HG03565 (cell line): ENCODE measurements at regions not wholly inside any gene's neighbourhood (a gene's known extent, or its start where the extent isn't known, plus 50 kb on each side); places are given as distances from the start of the nearest gene placed in this dataset.

Experiments used
- ATAC-seq: cut with Tn5 transposase; IDR thresholded peaks from one replicate; pipeline ENCODE4 v1.9.1; 2021; ENCODE audit warnings: mild to moderate bottlenecking, moderate library complexity; ENCODE audit not compliant: unreplicated experiment

DNA sequence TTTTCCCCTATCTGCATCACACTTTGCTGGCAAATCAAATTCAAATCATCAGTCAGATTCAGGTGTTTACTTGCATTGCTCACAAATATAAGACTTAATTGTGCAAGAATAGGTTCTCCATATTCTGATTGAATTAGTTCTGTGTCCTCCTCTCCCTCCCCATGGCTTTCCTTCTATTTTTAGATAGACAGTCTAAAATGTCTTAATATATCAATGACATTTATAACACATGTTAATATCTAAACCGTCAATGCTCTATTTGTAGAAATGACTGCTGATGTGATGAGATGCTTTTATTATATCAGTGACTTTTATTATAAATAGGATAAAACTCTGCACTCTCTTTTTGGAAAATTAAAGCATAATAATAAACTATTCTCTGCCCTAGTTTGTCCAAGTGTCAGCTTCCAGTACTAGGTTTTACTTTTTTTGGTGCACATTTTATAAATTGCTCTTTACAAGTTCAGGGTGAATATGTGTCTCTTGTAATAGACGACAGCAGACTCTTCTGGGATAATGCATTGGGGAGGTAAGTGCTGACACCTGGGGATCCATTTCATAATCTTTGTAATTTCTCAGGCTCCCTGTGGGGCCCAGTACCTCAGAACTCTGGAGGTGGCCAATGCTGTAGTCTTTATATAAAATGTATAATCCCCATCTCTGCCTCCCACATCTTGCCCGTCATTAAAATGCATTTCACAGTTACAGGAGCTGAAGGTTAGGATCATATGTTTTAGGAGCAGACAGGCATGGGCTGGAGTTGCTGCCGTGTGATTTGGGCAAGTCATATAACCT lies 321.5 kb downstream of the BRINP1 start:
- ATAC-seq: no peak

DNA sequence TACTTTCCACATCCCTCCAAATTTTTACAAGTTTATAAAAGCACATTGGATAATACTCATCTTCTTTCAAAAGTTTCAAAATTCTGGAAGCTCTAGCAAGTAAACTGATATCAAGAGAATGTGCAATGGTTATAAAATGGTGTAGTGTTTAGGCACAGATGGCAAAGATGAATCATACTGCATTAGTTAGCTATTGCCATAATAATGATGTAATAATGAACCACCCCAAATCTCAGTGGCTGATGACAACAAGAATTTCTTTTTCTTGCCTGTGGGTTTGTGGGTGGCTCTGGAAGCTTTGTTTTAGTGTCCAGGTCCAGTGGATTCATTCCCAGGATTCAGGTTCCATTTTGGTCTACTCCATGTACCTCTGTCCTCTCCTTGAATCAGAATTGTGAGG lies 319.0 kb downstream of the BRINP1 start:
- no peak for ATAC-seq

DNA sequence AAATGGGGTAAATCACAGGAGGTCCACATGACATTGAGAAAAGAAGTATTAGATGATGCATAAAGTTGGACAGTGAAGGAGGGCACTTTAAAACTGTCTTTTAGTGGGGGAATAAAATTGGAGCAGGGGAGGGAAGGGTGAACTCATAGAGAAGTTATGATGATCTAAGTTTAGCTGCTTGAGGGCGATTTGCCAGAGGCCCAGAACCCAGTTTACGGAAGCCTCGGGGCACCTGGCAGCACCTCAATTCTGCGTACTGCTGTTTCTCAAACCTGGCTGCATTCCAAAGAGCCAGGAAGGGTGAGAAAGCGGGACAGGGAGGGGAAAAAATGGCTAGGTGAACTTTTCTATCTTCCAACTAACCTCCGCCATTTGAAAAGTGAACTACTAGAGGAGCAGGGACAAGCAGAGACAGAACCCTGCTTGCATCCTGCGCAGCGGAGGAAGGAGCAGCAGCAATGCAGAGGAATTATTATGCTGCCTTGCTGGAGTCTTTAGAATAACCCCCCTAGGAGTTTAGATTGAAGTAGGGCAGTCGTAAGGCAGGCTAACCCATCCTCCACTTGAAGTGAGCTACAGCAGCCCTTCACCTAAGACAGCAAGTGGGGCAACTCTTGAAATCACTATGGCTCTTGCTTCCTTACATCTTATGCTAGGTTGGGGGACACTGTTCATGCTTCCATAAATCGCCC lies 316.8 kb downstream of the BRINP1 start:
- ATAC-seq: no peak

DNA sequence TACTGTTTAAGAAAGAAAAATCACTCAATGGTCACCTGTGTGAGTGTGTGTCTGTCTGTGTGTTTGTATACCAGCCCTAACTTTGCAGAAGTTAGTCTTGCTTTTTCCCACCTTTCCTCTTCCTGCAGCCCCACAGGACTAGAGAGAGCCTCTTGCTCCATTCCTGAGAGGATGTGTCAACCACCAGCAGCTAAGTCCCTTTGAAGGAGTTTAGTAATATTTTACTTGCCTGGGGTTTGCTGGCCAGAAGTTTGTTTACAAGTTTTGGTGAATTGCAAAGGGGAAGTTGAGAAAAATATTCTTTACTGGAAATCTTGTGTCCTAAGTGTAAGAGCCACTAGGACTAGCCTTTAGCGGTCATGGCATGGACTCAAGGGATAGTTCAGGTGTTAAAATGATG lies 316.2 kb downstream of the BRINP1 start:
- no peak for ATAC-seq

DNA sequence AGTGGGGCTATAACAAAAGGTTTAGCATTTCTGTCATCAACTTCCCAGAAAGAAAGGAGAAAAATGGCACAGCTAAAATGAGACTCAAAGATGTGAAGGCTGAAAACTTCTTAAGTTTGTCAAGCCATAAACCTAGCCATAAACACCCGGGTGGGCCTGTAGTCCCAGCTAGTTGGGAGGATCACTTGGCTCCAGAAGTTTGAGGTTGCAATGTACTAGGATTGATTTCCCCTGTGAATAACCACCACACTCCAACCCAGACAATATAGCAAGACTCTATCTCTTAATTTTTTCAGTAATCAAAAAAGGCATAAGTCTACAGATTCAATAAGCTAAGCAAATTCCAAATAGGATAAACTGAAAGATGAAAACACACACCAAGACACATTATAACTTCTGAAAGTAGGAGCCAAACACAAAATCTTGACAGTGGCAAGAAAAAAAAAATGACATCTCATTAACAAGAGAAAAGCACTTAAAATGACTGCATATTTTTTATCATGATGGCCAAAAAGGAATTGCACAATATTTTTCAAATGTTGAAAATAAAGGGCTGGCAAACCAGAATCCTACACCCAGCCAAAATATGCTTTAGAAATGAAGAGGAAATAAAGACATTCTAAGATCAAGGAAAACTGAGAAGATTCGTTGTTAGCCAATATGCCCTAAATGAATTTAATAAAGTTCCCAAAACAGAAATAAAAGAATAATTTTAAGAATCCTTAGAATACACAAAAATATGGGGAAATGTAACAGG lies 308.4 kb downstream of the BRINP1 start:
- ATAC-seq: no peak

DNA sequence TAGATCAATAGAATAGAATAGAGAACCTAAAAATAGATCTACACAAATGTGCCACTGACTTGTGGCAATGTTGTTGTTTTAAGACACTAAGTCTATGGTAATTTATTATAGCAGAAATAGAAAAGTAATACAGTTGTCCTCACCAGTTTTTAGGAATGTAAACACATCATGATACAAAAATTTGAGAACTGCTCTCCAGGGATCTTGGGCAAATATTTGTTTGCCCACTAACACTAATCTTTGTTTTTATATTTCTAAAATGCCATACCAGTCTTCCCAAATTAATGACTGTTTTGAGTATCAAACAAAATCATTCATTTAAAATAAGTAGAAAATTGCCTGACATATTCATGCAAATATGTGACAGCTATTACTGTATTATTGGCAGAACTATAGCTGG lies 297.6 kb downstream of the BRINP1 start:
- no peak for ATAC-seq

DNA sequence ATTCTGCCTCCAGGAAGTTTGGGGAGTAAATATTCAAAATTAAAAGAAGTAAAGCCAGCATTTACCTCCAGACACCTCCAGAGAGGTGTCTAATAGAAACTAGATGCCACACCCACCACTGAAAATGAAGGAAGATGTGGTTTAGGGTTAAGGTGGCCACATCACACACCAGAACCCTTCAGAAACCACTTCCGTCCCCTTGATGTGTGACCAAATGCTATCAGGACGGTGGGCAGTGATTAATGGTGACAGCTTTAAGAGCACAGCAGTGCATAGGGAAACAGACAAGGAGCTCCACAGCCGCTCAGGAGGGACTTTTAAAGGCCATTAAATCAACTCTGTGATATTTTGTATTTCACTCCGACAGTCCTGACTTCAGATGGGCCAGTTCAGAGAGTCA lies 295.2 kb downstream of the BRINP1 start:
- no peak for ATAC-seq

DNA sequence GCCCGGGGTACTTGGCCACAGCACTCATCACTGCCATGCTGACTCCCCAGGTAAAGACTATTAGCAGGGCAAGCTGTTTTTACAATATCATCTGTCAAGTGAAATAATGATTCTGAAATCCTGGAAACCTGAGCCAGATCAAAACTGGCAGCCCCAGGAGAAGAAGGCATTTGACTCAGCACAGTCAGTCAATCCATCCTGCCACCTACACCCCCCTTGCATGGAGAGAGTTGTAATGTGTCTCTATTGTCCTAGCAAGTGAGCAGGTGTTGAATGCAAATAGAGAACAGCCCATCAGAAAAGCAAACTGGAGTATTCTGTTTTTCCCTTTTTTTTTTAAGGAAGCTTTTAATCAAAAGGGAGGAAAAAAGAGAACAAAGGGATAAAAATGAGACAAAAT lies 291.2 kb downstream of the BRINP1 start:
- no peak for ATAC-seq

DNA sequence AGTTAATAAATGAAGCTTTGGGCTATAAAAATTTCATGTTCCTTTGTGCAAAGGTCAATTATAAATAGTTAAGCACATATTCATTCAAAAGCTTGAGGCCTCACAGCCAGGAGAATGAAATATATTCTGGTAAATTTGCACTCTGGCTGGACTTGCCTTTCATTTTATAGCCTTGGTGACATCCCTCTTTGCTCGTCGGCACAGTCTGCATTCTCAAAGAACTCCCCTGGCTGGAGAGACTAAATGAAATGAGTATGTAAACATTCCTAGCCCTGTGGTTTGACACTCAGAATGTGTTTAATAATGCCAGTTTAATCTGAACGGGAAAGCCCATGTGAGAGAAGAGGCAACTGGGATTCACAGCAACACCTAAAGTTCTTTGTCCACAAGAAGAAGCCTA lies 285.6 kb downstream of the BRINP1 start:
- ATAC-seq: no peak

DNA sequence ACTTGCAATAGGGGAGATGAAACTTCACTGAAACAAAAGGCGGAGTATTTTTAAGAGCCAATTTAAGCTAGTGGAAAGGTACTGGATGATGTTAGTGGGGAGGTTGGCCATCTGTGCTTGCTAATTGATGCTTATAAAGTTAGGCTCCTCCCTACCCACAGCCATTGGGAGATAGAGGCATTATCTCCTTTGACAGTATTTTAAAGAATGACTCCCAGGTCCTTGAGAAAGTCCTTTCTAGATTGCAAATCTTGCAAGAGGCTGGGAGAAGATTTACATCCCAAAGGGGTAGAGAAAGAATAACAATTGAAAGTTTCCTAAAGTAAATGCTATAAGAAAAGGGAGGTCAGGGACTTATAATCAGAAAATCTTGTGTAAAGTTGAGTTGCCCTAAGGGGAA lies 282.6 kb downstream of the BRINP1 start:
- ATAC-seq: no peak

DNA sequence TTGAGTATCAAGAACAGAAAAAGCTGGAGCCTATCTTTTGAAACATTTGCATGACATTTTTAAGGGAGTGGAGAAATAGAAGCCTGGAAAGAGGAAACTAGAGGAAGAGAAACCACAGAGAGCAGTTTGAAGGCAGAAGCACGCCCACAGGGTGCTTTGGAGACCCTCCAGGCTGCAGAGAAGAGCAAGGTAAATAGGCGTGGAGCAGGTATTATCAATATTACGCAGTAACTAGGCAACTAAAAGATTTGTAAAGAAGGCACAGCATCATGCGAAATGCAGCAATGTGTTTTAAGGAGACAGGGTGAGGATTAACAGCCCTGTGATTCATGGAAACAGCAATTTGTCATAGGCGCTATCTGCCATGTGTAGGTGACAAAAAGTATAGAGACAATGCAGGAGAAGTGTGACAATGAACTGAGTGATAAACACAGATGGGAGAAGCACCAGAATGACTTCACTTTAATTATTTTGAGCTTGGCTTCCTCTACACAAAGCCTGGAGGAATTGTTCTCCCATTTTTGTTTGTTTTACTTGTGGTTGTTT lies 281.2 kb downstream of the BRINP1 start:
- ATAC-seq: no peak

DNA sequence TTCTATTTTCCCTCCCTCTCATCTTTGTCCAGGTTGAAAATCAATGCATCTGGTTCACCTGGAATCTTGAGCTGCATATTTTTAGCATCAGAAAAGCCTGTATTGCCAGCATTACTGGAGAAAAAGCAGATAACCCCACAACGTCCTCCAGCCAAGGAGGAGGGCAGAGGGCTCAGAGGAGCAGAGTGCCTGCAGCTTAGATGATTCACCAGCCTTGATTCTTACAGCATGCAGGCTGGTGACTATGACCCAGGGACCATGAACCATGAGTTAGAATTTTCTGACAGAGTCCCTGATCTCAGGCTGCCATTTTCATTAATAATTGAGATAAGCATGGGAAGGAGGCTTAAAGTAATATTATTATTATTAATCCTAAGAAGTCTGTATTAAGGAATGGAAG lies 278.2 kb downstream of the BRINP1 start:
- no peak for ATAC-seq

DNA sequence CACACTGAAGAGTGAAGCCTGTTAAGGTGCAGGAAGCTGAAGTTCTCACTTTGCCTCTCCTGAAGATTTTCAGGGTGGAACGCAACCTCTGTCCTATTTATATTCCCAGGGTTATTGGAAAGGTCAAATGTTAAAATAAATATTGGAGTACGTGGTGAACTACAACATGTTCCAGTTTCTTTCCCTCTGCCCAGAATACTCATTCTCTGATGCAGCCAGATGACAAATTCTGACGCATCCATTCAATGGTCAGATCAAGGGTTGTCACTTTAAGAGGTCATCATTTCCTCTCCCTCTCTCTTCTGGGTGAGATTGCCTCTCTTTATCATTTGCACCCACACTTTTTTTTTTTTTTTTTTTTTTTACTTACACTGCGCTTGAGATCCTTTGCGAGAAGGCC lies 277.1 kb downstream of the BRINP1 start:
- ATAC-seq: no peak

DNA sequence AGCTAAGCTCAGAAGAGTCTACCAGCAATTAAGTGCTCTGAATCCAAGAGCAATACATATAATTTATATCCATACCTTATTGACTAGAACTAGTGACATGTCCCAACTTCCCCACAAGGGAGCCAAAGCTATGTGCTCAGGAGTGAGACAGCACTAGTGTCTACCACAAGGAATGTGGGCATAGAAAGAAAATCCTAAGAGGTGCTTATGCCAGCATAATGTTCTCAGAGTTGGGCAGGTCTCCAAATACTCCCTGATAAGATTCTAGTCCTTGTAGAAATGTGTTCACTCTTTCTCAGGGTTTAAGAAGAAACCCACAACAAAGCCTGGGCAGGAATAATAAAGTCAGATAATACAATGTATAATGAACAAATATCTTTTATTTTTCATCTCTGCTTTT lies 275.1 kb downstream of the BRINP1 start:
- ATAC-seq: no peak

DNA sequence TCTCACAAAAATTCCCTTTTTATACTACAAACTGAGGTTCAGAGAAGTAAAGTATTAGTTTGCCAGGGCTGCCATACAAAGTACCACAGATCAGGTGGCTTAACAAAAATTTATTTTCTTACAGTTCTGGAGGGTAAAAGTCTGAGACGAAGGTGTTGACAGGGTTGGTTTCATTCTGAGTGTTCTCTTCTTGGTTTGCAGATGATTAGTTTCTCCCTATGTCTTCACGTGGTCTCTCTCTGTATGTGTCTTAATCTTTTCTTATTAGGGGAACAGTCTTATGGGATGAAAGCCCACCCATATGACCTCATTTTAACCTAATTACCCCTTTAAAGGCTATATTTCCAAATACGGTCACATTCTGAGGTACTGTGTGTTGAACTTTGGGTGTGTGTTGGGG lies 274.2 kb downstream of the BRINP1 start:
- no peak for ATAC-seq

DNA sequence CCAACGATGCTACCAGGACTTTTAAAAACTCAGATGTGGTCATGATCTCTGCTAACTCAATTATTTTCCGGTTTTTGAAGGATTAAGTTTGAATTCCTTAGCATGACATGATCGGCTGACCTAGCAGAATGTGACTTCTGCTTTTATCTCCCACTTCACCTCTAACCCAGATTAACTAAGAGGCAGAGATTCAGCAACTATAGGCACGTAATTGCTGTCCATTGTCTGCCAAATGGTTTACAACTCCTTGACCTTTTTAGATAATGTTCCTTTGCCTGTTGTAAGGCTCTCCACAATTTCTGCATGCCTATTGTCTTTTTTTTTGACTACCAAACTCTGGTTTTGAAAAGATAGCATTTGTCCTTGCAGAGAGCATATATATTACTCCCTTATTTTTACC lies 268.2 kb downstream of the BRINP1 start:
- ATAC-seq: no peak

DNA sequence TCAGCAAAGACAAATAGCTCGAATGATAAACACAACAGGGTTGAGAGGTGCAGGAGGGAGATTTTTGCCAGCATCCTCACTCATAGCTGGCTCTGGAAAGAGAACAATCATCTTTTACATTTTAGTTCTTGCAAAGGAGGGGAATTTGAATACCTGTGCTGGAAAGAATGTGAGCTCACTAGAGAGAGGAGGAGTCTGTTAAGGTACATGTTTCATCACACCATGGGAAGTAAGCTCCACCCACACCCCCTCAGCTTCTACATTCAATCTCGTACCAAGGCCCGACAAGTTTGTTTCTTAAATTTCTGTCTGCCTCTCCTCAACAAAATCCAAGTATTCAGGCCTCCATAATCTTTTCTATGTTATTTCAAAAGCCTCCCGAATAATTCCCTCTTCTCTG lies 254.6 kb downstream of the BRINP1 start:
- no peak for ATAC-seq
